ENCODE measurements at regions not wholly inside any gene's neighbourhood (a gene's known extent, or its start where the extent isn't known, plus 50 kb on each side); places are given as distances from the start of the nearest gene placed in this dataset.
A peak's percentile ranks its signal among the peaks of the same experiment; 100 is the strongest.

DNA sequence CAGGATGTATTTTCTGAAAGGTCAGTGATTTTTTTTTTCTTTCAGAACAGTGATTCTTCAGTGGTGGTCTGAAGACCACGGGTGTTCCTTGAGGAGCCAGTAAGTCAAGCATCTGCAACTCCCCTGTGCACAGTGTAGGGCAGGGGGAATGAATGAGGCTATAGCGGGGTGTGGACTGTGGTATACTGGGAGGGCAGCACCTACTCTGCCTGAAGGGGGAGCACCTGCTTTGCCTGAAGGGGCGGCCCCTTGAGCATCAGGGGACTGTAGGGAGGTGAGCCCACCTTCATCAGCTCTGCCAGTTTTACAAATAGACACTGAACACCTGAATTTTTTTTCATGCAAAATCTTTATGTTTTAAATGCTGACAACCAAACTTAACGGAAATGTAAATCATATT is 77.5 kb upstream of the RIPOR2 start:
- TF ChIP-seq, protein P1, sequence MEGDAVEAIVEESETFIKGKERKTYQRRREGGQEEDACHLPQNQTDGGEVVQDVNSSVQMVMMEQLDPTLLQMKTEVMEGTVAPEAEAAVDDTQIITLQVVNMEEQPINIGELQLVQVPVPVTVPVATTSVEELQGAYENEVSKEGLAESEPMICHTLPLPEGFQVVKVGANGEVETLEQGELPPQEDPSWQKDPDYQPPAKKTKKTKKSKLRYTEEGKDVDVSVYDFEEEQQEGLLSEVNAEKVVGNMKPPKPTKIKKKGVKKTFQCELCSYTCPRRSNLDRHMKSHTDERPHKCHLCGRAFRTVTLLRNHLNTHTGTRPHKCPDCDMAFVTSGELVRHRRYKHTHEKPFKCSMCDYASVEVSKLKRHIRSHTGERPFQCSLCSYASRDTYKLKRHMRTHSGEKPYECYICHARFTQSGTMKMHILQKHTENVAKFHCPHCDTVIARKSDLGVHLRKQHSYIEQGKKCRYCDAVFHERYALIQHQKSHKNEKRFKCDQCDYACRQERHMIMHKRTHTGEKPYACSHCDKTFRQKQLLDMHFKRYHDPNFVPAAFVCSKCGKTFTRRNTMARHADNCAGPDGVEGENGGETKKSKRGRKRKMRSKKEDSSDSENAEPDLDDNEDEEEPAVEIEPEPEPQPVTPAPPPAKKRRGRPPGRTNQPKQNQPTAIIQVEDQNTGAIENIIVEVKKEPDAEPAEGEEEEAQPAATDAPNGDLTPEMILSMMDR (conservative IDR thresholded peaks at IDR 0.05) = peak; percentile 12
- no peak for TF ChIP-seq ZFX (IDR thresholded peaks at IDR 0.05)

Data from C4-2B (cell line).